HEK293T (cell line): ENCODE measurements at regions not wholly inside any gene's neighbourhood (a gene's known extent, or its start where the extent isn't known, plus 50 kb on each side); places are given as distances from the start of the nearest gene placed in this dataset.

Experiments used
- CTCF ChIA-PET: fragments of 350-600 bp; formaldehyde crosslinking; extraction: SDS; loops from one replicate; lab custom pipeline; 2021; ENCODE audit warnings: antibody characterized with exemption, inconsistent platforms; lab: Yijun Ruan, JAX
- POLR2A ChIA-PET: fragments of 350-600 bp; formaldehyde crosslinking; extraction: SDS; loops from one replicate; lab custom pipeline; 2020; ENCODE audit warnings: antibody characterized with exemption, inconsistent platforms; lab: Yijun Ruan, JAX
- DNase-seq: peaks from one replicate; pipeline ENCODE4 v3.0.0; 2012; ENCODE audit warnings: mixed read lengths; ENCODE audit errors: extremely low spot score
- ARNT ChIP-seq: fragments of 450-650 bp; IDR thresholded peaks from 2 replicates; pipeline ENCODE4 v1.6.1; 2017; ENCODE audit warnings: mild to moderate bottlenecking
- BHLHE40 ChIP-seq: fragments of 450-650 bp; IDR thresholded peaks from 2 replicates; pipeline ENCODE4 v1.6.1; 2016; ENCODE audit warnings: mild to moderate bottlenecking, moderate library complexity, borderline replicate concordance
- CTBP1 ChIP-seq: fragments of 450-650 bp; IDR thresholded peaks from 2 replicates; pipeline ENCODE4 v1.6.1; 2016; ENCODE audit warnings: borderline replicate concordance
- ELF4 ChIP-seq: fragments of 450-650 bp; IDR thresholded peaks from 2 replicates; pipeline ENCODE4 v1.6.1; 2017; ENCODE audit warnings: antibody characterized with exemption
- FOXA1 ChIP-seq: fragments of 450-650 bp; IDR thresholded peaks from 2 replicates; pipeline ENCODE4 v1.6.1; 2016; ENCODE audit warnings: mild to moderate bottlenecking
- FOXK2 ChIP-seq: fragments of 450-650 bp; IDR thresholded peaks from 2 replicates; pipeline ENCODE4 v1.6.1; 2016; ENCODE audit warnings: mild to moderate bottlenecking
- FOXM1 ChIP-seq: fragments of 450-650 bp; IDR thresholded peaks from 2 replicates; pipeline ENCODE4 v1.6.1; 2017; ENCODE audit warnings: mild to moderate bottlenecking, borderline replicate concordance
- HDGF ChIP-seq: fragments of 450-650 bp; IDR thresholded peaks from 2 replicates; pipeline ENCODE4 v1.6.1; 2017; ENCODE audit warnings: antibody characterized with exemption, borderline replicate concordance
- L3MBTL2 ChIP-seq: fragments of 450-650 bp; conservative IDR thresholded peaks from 2 replicates; pipeline ENCODE4 v1.6.1; 2016; ENCODE audit warnings: mild to moderate bottlenecking
- LEF1 ChIP-seq: fragments of 450-650 bp; IDR thresholded peaks from 2 replicates; pipeline ENCODE4 v1.6.1; 2017; ENCODE audit warnings: mild to moderate bottlenecking, borderline replicate concordance
- NFRKB ChIP-seq: fragments of 450-650 bp; IDR thresholded peaks from 2 replicates; pipeline ENCODE4 v1.6.1; 2016; ENCODE audit warnings: mild to moderate bottlenecking, moderate library complexity
- PKNOX1 ChIP-seq: fragments of 450-650 bp; IDR thresholded peaks from 2 replicates; pipeline ENCODE4 v1.6.1; 2016
- SP1 ChIP-seq: fragments of 450-650 bp; IDR thresholded peaks from 2 replicates; pipeline ENCODE4 v1.6.1; 2017
- SUZ12 ChIP-seq: fragments of 450-650 bp; IDR thresholded peaks from 2 replicates; pipeline ENCODE4 v1.6.1; 2016; ENCODE audit warnings: mild to moderate bottlenecking
- TARDBP ChIP-seq: fragments of 450-650 bp; IDR thresholded peaks from 2 replicates; pipeline ENCODE4 v1.6.1; 2016
- ZNF384 ChIP-seq: fragments of 450-650 bp; IDR thresholded peaks from 2 replicates; pipeline ENCODE4 v1.6.1; 2016

GRCh38 chr6:119891206-119891605, 541.6 kb upstream of the MAN1A1 start:
- DNase-seq, result no peak
- TF ChIP-seq TARDBP, result no peak
- TF ChIP-seq SP1, result no peak
- CTCF ChIA-PET, result no interaction called here
- POLR2A ChIA-PET, result no interaction called here

- TF ChIP-seq FOXA1 (no peak), CTBP1 (no peak), FOXM1 (no peak), TARDBP (no peak), HDGF (no peak), L3MBTL2 (no peak), SUZ12 (no peak), FOXK2 (no peak), SP1 (no peak), PKNOX1 (no peak), LEF1 (no peak), BHLHE40 (no peak), NFRKB (no peak), ZNF384 (no peak), ARNT (no peak)
- POLR2A ChIA-PET, result no interaction called here
- CTCF ChIA-PET, result no interaction called here
- DNase-seq, result no peak
Measured at GRCh38 chr6:119890470-119890869, 540.9 kb upstream of the MAN1A1 start.

- CTCF ChIA-PET, result no interaction called here
- POLR2A ChIA-PET, result no interaction called here
- no peak for DNase-seq
- TF ChIP-seq PKNOX1 (no peak), FOXK2 (no peak), ZNF384 (no peak), ELF4 (no peak), NFRKB (no peak), LEF1 (no peak), TARDBP (no peak), CTBP1 (no peak), HDGF (no peak), ARNT (no peak), SP1 (no peak), L3MBTL2 (no peak), FOXA1 (no peak), BHLHE40 (no peak), FOXM1 (no peak), SUZ12 (no peak)
Measured at GRCh38 chr6:119887666-119888065, 538.1 kb upstream of the MAN1A1 start.

GRCh38 chr6:119881416-119881815, 531.9 kb upstream of the MAN1A1 start:
- TF ChIP-seq SUZ12 (no peak), NFRKB (no peak), ELF4 (no peak), CTBP1 (no peak), ARNT (no peak), PKNOX1 (no peak), SP1 (no peak), HDGF (no peak), L3MBTL2 (no peak), BHLHE40 (no peak), FOXM1 (no peak), LEF1 (no peak), FOXK2 (no peak), TARDBP (no peak), ZNF384 (no peak), FOXA1 (no peak)
- POLR2A ChIA-PET, result no interaction called here
- CTCF ChIA-PET, result no interaction called here
- no peak for DNase-seq

- DNase-seq, result no peak
- ChIA-PET CTCF (no interaction called here), POLR2A (no interaction called here)
- TF ChIP-seq PKNOX1 (no peak), ARNT (no peak), LEF1 (no peak), L3MBTL2 (no peak), FOXM1 (no peak)
Measured at GRCh38 chr6:119880840-119881239, 531.3 kb upstream of the MAN1A1 start.

GRCh38 chr6:119879731-119880130, 530.2 kb upstream of the MAN1A1 start:
- ChIA-PET CTCF (no interaction called here), POLR2A (no interaction called here)
- DNase-seq, result no peak
- no peak for TF ChIP-seq FOXK2
- TF ChIP-seq ARNT, result no peak
- no peak for TF ChIP-seq NFRKB
- TF ChIP-seq FOXA1, result no peak
- no peak for TF ChIP-seq CTBP1
- no peak for TF ChIP-seq ELF4
- TF ChIP-seq PKNOX1, result no peak
- TF ChIP-seq L3MBTL2, result no peak
- no peak for TF ChIP-seq HDGF
- no peak for TF ChIP-seq ZNF384
- no peak for TF ChIP-seq SUZ12
- no peak for TF ChIP-seq LEF1
- TF ChIP-seq FOXM1, result no peak
- no peak for TF ChIP-seq SP1
- TF ChIP-seq BHLHE40, result no peak
- no peak for TF ChIP-seq TARDBP
